Naive thymus-derived CD4-positive, alpha-beta T cell (primary cell): ENCODE measurements at regions not wholly inside any gene's neighbourhood (a gene's known extent, or its start where the extent isn't known, plus 50 kb on each side); places are given as distances from the start of the nearest gene placed in this dataset.

ENCODE experiments used
- ATAC-seq: fragments of 150-1000 bp; cut with Tn5 transposase; 2 replicates; pipeline ENCODE4 v1.10.0; 2021; ENCODE audit warnings: mild to moderate bottlenecking, moderate library complexity
- CTCF ChIA-PET: fragments of 350-600 bp; sonication (Branson Sonifier 250); formaldehyde crosslinking; loops from one replicate; lab custom pipeline; 2021; ENCODE audit warnings: antibody characterized with exemption; lab: Charles Lee
- POLR2A ChIA-PET: fragments of 350-600 bp; sonication (Branson Sonifier 250); formaldehyde crosslinking; loops from one replicate; lab custom pipeline; 2021; ENCODE audit warnings: antibody characterized with exemption, inconsistent platforms; lab: Charles Lee
- DNase-seq, 9 donors: peaks; one replicate each; pipeline versions ENCODE4 v3.0.0 to v3.0.0-alpha.2; 2020 to 2022; ENCODE audit warnings: mixed read lengths in 1 of 9
- H3K27ac ChIP-seq: one replicate; pipeline ENCODE4 v1.7.0; 2013; ENCODE audit warnings: mild to moderate bottlenecking, low read depth, low read length, moderate library complexity
- H3K27me3 ChIP-seq, 2 donors: one replicate each; pipeline ENCODE4 v1.7.0; 2013; ENCODE audit warnings: low read length in 2 of 2, mild to moderate bottlenecking in 2 of 2, moderate library complexity in 2 of 2; ENCODE audit not compliant: control insufficient read depth in 2 of 2, insufficient read depth in 2 of 2
- H3K36me3 ChIP-seq, 3 experiments: 1 replicate in 2 of 3; 2 replicates in 1 of 3; pipeline ENCODE4 v1.7.0; 2013; ENCODE audit warnings: low read length in 3 of 3, mild to moderate bottlenecking in 3 of 3, moderate library complexity in 1 of 3; ENCODE audit not compliant: insufficient read depth in 3 of 3, control insufficient read depth in 2 of 3
- H3K4me1 ChIP-seq, 2 donors: one replicate each; pipeline ENCODE4 v1.7.0; 2013; ENCODE audit warnings: low read length in 2 of 2, mild to moderate bottlenecking in 2 of 2, moderate library complexity in 1 of 2; ENCODE audit not compliant: control insufficient read depth in 2 of 2, insufficient read depth in 2 of 2
- H3K4me3 ChIP-seq: 2 replicates; pipeline ENCODE4 v1.7.0; 2013; ENCODE audit warnings: mild to moderate bottlenecking, low read length
- H3K9me3 ChIP-seq, 3 experiments: 1 replicate in 2 of 3; 2 replicates in 1 of 3; pipeline ENCODE4 v1.7.0; 2013; ENCODE audit warnings: low read length in 3 of 3; ENCODE audit not compliant: control insufficient read depth in 2 of 3
- H3K27ac Mint-ChIP-seq, 9 donors: one replicate each; pipeline ENCODE4 v1.8.0; 2020 to 2022; ENCODE audit warnings: mixed read lengths in 9 of 9, mild to moderate bottlenecking in 8 of 9, moderate library complexity in 5 of 9, inconsistent platforms in 2 of 9
- H3K27me3 Mint-ChIP-seq, 5 donors: one replicate each; pipeline ENCODE4 v1.8.0; 2021 to 2022; ENCODE audit warnings: mixed read lengths in 5 of 5, mild to moderate bottlenecking in 1 of 5
- H3K36me3 Mint-ChIP-seq, 5 donors: one replicate each; pipeline ENCODE4 v1.8.0; 2020 to 2022; ENCODE audit warnings: mixed read lengths in 5 of 5, mild to moderate bottlenecking in 3 of 5, inconsistent platforms in 1 of 5
- H3K4me1 Mint-ChIP-seq, 7 donors: one replicate each; pipeline ENCODE4 v1.8.0; 2020 to 2022; ENCODE audit warnings: mixed read lengths in 7 of 7, mild to moderate bottlenecking in 3 of 7, inconsistent platforms in 1 of 7
- H3K4me3 Mint-ChIP-seq, 10 donors: one replicate each; pipeline ENCODE4 v1.8.0; 2020 to 2022; ENCODE audit warnings: mild to moderate bottlenecking in 10 of 10, mixed read lengths in 10 of 10, moderate library complexity in 6 of 10, inconsistent platforms in 2 of 10
- H3K9me3 Mint-ChIP-seq, 11 donors: one replicate each; pipeline ENCODE4 v1.8.0; 2020 to 2022; ENCODE audit warnings: mixed read lengths in 11 of 11, mild to moderate bottlenecking in 4 of 11, inconsistent platforms in 1 of 11, moderate library complexity in 1 of 11
- intact Hi-C, 2 donors: fragments of 100-400 bp; cut with micrococcal nuclease; formaldehyde crosslinking; loops; one replicate each; pipeline ENCODE4 v1.15.1; 2023

DNA sequence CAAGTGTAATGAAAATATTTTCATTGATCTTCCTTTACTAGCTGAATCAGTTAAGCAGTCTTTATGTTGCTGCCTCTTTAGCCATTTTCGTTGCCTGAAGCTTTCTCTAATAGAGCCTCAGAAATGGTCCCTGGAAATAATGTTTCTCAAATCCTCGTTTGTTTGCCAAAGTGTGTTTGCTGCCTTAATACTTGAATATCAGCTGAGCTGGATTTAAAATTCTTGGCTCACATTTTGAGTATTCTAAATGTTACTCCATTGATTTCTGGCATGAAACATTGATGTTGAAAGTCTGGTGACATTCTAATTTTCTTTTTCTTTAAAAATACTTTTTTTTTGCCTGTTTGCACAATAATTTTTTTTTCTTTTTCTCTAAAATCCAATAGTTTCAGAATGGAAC lies 84.6 kb upstream of the SERBP1 start:
- Histone ChIP-seq H3K36me3 (no peaks in the 10 kb centered on the region), H3K27me3 (no peaks in the 10 kb centered on the region), H3K4me3 (no peak overlapping the region), H3K4me1 (no peaks in the 10 kb centered on the region), H3K27ac (no peak overlapping the region), H3K9me3 (peaks cover 0 to 4% (median 0%) of the 10 kb centered on the region in 3 experiments)
- no peak for ATAC-seq
- ChIA-PET CTCF (no interaction called here), POLR2A (no interaction called here)
- intact Hi-C loops: no loop called here
- no peak for DNase-seq
- peaks cover 7 to 20% (median 12%) of the 10 kb centered on the region in 11 donors for H3K9me3 Mint-ChIP-seq
- H3K4me1 Mint-ChIP-seq: no peaks in the 10 kb centered on the region
- H3K36me3 Mint-ChIP-seq: peaks cover 0 to 11% (median 8%) of the 10 kb centered on the region in 5 donors
- H3K27me3 Mint-ChIP-seq: peaks cover 0 to 16% (median 0%) of the 10 kb centered on the region in 5 donors
- no peak overlapping the region for H3K4me3 Mint-ChIP-seq
- no peak overlapping the region for H3K27ac Mint-ChIP-seq

GRCh38 chr1:67515324-67516080 lies 85.3 kb upstream of the SERBP1 start:
- ATAC-seq (no peak), DNase-seq (no peak)
- Histone ChIP-seq H3K4me3 (no peak overlapping the region), H3K27me3 (no peaks in the 10 kb centered on the region), H3K27ac (no peak overlapping the region), H3K4me1 (no peaks in the 10 kb centered on the region), H3K36me3 (no peaks in the 10 kb centered on the region), H3K9me3 (peaks cover 0 to 4% (median 0%) of the 10 kb centered on the region in 3 experiments)
- Mint-ChIP-seq H3K9me3 (peaks cover 7 to 20% (median 12%) of the 10 kb centered on the region in 11 donors), H3K4me3 (no peak overlapping the region), H3K27me3 (peaks cover 0 to 16% (median 0%) of the 10 kb centered on the region in 5 donors), H3K36me3 (peaks cover 0 to 11% (median 8%) of the 10 kb centered on the region in 5 donors), H3K4me1 (no peaks in the 10 kb centered on the region), H3K27ac (no peak overlapping the region)
- CTCF ChIA-PET: no interaction called here
- intact Hi-C loops: no loop called here
- POLR2A ChIA-PET: no interaction called here

- Mint-ChIP-seq H3K36me3 (peaks cover 0 to 11% (median 8%) of the 10 kb centered on the region in 5 donors), H3K4me3 (no peak overlapping the region), H3K4me1 (no peaks in the 10 kb centered on the region), H3K27me3 (peaks cover 0 to 13% (median 0%) of the 10 kb centered on the region in 5 donors), H3K27ac (no peak overlapping the region), H3K9me3 (peaks cover 7 to 20% (median 12%) of the 10 kb centered on the region in 11 donors)
- no peaks in the 10 kb centered on the region for H3K4me1 ChIP-seq
- no peaks in the 10 kb centered on the region for H3K27me3 ChIP-seq
- ATAC-seq (no peak), DNase-seq (no peak)
- no peak overlapping the region for H3K4me3 ChIP-seq
- POLR2A ChIA-PET: no interaction called here
- H3K9me3 ChIP-seq: peaks cover 0 to 4% (median 0%) of the 10 kb centered on the region in 3 experiments
- intact Hi-C loops: no loop called here
- CTCF ChIA-PET: no interaction called here
- H3K36me3 ChIP-seq: no peaks in the 10 kb centered on the region
- no peak overlapping the region for H3K27ac ChIP-seq
Observed at GRCh38 chr1:67517046-67517445, 86.8 kb upstream of the SERBP1 start.

DNA sequence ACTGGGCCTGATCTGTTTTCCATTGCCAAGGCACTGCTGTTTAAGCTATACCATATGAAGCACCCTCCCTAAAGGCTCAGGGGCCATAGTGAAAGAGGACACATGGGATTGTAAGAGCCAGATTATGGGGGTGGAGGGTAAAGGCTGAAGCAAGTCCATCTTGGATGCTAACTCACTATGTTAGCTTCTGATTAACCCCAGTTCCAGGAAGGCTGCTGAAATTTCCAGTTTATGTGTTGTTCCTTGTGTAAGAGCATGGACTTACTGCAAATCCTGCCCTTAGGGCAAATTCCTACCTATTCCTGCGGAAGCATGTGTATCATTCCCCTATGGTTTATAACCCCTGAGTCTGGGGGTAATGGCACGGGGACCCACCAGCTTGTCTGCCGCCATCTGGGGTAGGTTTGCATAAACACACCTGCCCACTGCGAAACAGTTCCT lies 91.8 kb upstream of the SERBP1 start:
- ChIA-PET CTCF (interaction anchor here (0.7 kb wide), 1 partner anchor 56 kb away, joined by 3 read pairs; no protein-coding TSS in a partner anchor), POLR2A (no interaction called here)
- peaks cover 0 to 2% (median 0%) of the 10 kb centered on the region in 11 donors for H3K9me3 Mint-ChIP-seq
- intact Hi-C loops: no loop called here
- no peaks in the 10 kb centered on the region for H3K36me3 ChIP-seq
- H3K4me1 Mint-ChIP-seq: peaks cover 0 to 3% (median 0%) of the 10 kb centered on the region in 7 donors
- H3K4me3 Mint-ChIP-seq: no peak overlapping the region
- no peaks in the 10 kb centered on the region for H3K9me3 ChIP-seq
- DNase-seq (no peak), ATAC-seq (no peak)
- H3K36me3 Mint-ChIP-seq: no peaks in the 10 kb centered on the region
- no peak overlapping the region for H3K4me3 ChIP-seq
- no peaks in the 10 kb centered on the region for H3K27me3 ChIP-seq
- H3K27me3 Mint-ChIP-seq: peaks cover 5 to 27% (median 15%) of the 10 kb centered on the region in 5 donors
- H3K27ac Mint-ChIP-seq: no peak overlapping the region
- no peaks in the 10 kb centered on the region for H3K4me1 ChIP-seq
- no peak overlapping the region for H3K27ac ChIP-seq

DNA sequence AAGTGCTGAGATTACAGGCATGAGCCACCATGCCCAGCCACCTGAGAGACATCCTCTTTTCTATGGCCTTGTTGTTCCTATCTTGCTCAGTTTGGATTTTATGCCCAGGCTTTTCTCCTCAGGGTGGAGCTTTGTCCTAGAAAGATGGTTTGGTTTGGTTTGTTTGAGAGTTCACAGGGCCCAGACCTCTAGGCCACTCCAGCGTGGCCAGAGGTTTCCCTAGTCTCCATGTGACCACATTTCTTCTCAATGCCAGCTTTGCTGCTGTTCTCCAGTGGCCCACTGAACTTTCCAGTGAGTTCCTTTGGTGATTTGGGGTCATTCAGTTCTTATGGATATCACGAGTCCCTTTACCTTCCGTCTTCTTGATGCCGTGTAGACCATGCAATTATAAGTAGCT lies 92.6 kb upstream of the SERBP1 start:
- Histone ChIP-seq H3K9me3 (no peaks in the 10 kb centered on the region), H3K27me3 (no peaks in the 10 kb centered on the region), H3K4me1 (no peaks in the 10 kb centered on the region), H3K4me3 (no peak overlapping the region), H3K36me3 (no peaks in the 10 kb centered on the region), H3K27ac (no peak overlapping the region)
- Mint-ChIP-seq H3K9me3 (peaks cover 0 to 2% (median 0%) of the 10 kb centered on the region in 11 donors), H3K4me1 (peaks cover 0 to 5% (median 0%) of the 10 kb centered on the region in 7 donors), H3K4me3 (no peak overlapping the region), H3K36me3 (no peaks in the 10 kb centered on the region), H3K27me3 (peaks cover 7 to 35% (median 15%) of the 10 kb centered on the region in 5 donors), H3K27ac (no peak overlapping the region)
- CTCF ChIA-PET: no interaction called here
- ATAC-seq: no peak
- DNase-seq: no peak
- POLR2A ChIA-PET: no interaction called here
- intact Hi-C loops: no loop called here

- Histone ChIP-seq H3K4me1 (no peaks in the 10 kb centered on the region), H3K9me3 (no peaks in the 10 kb centered on the region), H3K36me3 (no peaks in the 10 kb centered on the region), H3K27me3 (no peaks in the 10 kb centered on the region), H3K4me3 (no peak overlapping the region), H3K27ac (no peak overlapping the region)
- Mint-ChIP-seq H3K4me1 (peaks cover 0 to 5% (median 0%) of the 10 kb centered on the region in 7 donors), H3K27me3 (peaks cover 8 to 38% (median 15%) of the 10 kb centered on the region in 5 donors), H3K4me3 (no peak overlapping the region), H3K9me3 (peaks cover 0 to 2% (median 0%) of the 10 kb centered on the region in 11 donors), H3K36me3 (no peaks in the 10 kb centered on the region), H3K27ac (no peak overlapping the region)
- intact Hi-C loops: no loop called here
- DNase-seq (no peak), ATAC-seq (no peak)
- CTCF ChIA-PET: no interaction called here
- POLR2A ChIA-PET: no interaction called here
Observed at GRCh38 chr1:67524143-67525052, 94.2 kb upstream of the SERBP1 start.
